A673 (cell line): ENCODE measurements at regions not wholly inside any gene's neighbourhood (a gene's known extent, or its start where the extent isn't known, plus 50 kb on each side); places are given as distances from the start of the nearest gene placed in this dataset.

Experiments
- CTCF ChIP-seq: fragments of 300-800, 200-600 bp; sonication (generic); conservative IDR thresholded peaks from 2 replicates; pipeline ENCODE4 v1.5.1; 2017; ENCODE audit warnings: low read depth, mild to moderate bottlenecking, antibody characterized with exemption, low read length, moderate library complexity, mixed read lengths
- EZH2 ChIP-seq: fragments of 200-600 bp; sonication (generic); IDR thresholded peaks from 2 replicates; pipeline ENCODE4 v1.6.1; 2017; ENCODE audit warnings: borderline replicate concordance, low read depth, mild to moderate bottlenecking, mixed read lengths, antibody characterized with exemption, low read length; ENCODE audit not compliant: poor library complexity, severe bottlenecking

DNA sequence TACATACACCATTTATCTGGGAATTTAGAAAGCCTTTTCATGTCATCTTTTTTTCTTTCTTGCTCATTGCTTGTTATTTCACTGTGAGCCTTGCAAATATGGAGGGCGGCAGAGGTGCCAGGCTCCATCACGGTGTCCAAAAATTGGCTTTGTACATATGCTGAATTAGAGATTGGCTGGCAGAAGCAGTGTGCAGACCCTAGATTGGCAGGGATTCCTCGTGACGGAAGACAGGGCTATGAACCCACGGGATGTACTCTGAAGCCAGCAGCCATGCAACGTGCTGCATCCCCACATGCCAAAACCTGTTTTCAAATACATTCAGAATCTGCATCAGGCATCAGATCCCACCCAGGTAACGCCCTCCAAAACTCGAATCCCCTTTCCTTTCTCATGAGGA, 142.8 kb downstream of the ZIC5 start:
- TF ChIP-seq CTCF (no peak), EZH2 (no peak)
